NCI-H524 treated with DMSO at 0.1 percent for 48 hours (cell line): ENCODE measurements at regions not wholly inside any gene's neighbourhood (a gene's known extent, or its start where the extent isn't known, plus 50 kb on each side); places are given as distances from the start of the nearest gene placed in this dataset.

Source experiments
- DNase-seq: peaks from one replicate; lab custom pipeline; 2025; lab: John Stamatoyannopoulos, UW

DNA sequence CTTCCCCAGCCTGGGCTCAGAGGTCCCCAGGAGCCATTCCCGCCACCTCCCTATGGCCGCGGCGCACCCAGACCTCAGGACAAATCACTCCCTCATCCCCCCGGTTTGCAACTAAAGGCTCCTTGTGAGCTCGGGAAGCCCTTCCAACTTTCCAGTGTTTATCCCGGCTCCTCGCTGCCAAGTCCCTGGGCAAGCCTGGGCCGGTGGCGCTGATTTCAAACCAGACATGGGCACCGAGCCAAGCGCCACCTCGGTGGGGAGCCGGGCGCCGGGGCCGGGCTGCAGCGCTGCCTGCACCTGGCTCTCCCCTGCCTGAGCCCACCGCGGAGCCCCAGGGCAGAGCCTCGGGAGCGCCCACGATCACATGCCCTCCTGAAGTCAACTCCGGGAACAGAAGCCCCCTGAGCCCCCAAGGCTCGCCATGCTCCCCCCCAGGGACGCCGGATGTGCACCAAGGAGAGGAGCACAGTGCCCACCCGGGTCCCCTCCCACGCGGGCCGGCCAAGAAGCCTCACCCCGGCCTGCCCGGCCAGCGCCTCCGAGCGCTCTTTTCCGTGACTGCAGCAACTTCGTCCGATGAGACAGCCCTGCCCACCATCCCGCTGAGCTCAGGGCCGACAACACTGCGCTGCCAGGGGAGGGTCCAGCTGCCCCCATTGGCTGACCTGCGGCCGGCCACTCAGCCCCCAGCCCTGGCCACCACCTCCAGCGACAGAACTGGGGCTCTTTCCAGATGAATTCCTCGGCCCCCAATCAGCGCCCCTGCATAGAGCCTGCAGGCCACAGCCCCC lies 50.0 kb downstream of the NCOR2 start:
- no peak for DNase-seq

DNA sequence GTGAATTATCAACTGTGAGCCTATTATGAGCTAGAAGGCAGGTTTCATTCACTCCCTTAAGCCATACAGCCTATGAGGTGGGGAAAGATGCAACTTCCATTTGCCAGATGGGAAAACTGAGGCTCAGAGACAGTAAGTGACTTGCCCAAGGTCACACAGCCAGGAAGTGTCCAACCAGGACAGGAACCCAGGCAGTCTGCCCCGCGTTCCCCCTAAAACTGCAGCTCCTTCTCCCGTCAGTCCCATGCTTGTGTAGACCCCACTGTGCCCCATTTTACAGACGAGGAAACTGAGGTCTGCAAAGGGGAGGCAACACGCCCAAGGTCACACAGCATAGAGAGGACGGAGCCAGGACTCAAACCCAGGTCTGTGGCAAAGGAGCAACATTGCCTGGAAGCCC lies 50.6 kb downstream of the NCOR2 start:
- DNase-seq, result no peak

DNA sequence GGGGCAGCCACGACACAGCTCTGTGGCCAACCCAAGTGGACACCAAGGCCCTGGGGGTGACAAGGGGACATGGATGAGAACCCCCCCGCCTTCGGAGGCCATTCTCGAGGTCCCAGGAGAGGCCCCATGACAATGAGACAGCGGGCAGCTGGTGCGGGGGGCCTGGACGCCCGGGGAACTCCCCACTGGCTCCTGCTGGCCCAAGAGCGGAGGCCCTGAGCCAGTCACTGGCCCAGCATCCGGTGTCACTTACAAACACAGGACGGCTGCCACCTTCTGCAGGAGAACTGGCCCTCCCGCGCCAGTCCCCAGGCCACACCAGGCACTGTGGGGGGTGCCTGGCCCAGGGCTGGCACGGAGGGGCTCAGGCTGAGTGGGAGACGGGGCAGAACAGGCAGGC lies 51.4 kb downstream of the NCOR2 start:
- DNase-seq, result no peak

DNA sequence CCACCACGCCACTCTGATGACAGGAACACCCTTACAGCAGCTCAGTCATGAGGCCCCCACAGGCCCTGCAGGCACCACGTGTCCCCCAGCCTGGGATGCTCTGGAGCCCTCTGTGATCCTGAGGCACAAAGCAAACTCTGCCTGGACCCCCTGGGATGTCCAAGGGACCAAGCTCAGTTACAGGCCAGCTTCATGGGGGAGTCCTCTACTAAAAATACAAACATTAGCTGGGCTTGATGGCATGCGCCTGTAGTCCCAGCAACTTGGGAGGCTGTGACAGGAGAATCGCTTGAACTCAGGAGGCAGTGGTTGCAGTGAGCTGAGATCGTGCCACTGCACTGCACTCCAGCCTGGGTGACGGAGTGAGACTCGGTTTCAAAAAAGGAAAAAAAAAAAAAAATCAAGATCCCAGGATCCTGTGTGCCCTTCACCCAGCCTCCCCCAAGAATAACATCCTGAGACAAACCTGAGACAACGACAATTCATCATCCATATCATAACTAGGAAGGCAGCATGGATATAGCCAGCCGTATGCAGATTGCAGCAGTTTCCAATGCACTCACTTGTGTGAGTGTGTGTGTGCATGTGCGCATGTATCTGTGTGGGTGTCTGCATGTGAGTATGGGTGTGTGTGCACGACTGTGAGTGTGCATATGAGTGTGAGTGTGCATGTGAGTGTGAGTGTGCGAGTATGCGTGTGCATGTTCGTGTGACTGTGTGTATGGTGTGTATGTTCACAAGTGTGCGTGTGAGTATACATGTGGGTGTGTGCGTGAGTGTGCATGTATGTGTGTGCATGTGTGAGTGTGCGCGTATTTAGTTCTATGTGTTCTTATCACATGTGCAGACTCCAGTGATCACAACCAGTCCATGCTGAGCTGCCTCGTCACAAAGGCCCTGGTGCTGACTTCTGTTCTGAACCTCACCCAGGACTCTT lies 52.1 kb downstream of the NCOR2 start:
- DNase-seq, result no peak

DNA sequence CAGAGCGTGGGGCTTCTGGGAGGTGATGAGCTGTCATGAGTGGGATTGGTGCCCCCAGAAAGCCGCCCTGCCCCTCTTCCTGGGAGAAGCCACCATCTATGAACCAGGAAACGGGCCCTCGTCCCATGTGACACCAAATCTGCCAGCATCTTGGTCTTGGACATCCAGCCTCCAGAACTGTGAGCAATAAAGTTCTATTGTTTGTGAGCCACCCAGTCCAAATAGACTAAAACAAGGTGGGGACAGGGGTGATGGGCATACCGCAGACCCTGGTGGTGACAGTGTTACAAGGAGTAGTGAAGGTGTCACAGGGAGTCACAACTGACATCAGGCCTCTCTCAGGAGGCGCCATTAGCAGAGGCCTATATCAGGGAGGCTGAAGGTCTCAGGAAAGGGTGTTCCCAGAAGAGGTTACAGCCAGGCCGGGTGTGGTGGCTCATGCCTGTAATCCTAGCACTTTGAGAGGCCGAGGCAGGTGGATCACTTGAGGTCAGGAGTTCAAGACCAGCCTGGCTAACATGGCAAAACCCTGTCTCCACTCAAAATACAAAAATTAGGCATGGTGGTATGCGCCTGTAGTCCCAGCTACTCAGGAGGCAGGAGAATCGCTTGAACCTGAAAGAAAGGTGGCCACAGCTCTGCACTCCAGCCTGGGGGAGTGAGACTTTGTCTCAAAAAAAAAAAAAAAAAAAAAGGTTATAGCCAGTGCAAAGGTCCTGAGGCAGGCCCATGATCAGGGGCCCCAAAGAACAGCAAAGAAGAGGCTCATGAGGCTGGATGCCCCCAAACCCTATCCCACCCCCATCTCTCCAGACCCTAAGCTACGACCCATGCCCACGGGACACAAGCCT lies 53.0 kb downstream of the NCOR2 start:
- no peak for DNase-seq

DNA sequence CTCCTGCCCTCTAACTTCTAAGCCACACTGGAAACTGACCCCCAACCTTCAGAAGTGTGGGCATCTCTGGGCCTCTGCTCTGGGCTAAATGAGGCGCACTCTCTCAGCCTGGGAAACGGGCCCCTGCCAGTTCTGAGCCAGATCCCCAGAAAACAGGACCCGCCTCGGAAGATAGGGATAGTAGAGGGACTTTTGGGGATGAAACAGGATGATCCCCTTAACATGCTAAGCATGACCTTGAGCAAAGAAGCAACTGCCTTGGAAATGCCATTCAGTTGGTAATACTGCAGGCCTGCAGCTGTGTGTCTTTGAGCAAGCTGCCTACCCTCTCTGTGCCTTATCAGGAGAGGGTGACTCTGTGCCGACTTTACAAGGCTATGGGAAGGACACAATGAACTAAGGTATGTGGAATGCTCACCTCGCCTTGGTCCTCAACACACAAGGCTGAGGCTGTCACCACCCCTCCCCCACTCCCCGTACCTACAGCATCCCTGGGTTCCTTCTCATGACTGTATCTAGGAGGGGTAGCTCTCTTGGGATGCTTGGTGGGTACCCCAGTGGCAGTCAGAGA lies 54.0 kb downstream of the NCOR2 start:
- no peak for DNase-seq

DNA sequence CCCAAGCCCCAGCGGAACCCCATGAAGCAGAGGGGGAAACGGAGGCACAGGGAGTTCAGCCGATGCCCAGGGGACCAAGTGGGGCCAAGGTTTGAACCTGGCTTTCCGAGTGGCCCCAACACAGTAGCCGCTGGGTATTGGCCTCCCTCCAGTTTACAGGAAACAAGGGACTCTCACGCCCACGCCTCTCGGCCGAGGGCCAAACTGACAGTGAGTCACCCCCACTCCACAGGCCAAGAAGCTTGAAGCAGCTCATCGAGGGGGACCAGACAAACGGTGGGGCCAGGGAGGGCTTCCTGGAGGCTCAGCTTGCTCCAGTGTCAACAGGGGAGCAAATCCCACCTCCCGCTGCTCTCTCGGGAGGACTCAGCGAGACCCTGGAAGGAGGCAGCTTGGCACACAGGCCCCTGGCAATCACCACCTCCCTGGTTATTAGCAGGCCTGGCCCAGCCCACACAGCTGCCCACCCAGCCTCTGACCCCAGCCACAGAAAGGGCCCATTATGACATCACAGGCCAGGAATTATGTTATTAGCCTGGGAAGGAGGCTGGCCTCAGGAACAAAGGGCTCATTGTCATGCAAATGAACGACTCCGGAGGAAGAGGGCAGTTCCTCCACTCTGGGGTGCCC lies 54.6 kb downstream of the NCOR2 start:
- DNase-seq, result no peak

DNA sequence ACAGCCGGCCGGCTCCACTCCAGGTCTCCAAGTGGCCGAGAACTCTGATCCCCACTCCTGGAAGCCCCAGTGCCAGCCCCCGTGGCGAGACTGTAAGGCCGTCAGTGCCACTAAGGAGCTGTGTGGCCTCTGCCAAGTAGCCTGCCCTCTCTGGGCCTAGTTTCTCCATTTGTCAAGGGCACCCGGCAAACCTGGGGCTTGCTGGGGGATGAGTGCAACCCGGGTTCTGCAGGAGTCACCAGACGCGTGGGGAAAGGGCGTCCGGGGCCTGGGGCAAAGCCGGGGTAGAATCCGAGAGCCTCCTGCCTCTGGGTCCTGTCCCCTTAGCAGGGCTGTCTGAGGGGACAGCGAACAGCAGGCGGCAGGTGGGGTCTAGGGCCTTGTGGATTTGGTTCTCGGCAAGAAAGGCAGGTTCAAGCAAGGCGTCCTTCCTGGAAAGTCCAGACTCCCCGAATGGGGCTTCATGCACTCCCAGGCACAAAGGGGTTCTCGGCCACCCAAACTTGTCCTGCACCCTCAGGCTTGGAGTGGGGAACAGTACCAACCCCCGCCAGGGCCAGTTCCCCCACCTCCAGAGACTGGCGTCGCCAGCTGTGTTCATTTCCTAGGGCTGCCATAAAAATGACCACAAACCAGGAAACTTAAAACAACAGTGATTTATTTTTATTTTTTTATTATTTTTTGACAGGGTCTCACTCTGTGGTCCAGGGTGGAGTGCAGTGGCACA lies 56.0 kb downstream of the NCOR2 start:
- no peak for DNase-seq

DNA sequence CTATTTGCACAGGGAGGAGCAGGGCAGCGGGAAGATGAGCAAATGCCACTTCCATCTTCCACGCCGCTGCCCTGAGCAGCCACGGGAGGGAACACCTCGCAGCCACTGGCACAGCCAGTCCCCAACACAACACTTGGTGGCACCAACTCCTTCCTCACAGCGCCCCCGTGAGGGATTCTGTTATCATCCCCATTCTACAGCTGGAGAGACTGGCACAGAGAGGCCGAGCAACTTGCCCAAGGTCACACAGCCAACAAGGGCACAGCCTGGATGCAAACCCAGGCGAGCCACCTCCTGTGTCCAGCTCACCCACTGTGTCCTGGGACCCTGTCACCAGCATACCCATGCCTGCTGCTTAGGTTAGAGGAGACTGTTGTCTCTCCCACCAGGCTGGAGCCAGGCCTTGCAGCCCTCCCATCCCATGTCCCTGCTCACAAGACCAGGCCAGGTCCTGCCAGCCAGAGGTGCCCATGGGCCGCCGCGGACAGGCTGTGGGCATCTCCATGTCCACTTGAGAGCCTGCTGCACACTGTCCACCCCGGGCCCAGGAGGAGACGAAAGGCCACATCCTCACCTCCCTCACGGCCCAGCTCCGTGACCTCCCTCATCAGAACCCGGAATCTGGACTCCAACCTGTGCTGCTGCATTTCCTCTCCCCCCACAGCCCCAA lies 57.0 kb downstream of the NCOR2 start:
- no peak for DNase-seq

DNA sequence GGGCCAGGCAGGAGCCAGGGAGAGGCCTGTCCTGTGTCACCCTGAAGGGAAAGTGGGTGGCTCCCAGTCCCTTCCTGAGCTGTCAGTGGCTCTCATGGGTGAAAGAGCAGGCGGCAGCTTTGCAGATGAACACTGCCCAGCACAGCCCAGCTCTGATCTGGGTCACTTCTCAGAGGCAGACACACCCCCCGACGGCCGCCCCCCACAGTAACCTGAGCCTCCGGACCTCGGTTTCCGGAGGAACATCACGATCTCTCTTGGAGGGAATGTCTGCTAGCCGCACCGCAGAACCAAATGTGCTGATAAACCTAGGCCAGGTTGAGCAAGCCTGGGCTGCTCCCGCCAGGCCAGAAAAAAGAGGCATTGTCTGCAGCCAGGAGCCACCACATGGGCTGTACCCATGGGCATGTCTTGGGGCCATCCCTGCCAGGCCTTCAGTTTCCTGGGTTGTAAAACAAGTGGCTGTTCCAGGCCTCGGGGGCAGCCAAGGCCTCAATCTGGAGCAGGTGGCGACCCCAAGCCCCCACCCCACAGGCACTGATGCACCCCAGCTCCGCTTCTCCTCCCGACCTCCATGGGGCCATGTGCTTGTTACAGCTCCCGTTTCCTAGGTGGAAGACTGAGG lies 57.6 kb downstream of the NCOR2 start:
- no peak for DNase-seq

DNA sequence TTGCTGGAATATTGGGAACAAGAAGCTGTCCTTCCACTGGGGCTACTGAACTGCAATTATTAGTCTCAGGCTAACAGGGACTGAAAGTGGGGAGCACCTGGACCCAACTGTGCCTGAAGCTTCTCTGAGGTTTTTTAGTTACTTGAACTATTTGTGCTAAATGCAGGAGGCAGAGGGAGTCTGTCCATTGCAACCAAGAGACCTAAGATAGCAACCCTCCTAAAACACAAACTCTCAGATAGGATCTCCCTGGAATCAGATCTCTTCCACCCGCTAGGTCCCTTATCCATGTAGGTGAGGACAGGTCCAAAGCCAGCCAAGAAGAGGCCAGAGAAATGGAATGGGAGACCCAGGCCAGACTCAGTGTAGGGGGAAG lies 58.1 kb downstream of the NCOR2 start:
- no peak for DNase-seq

DNA sequence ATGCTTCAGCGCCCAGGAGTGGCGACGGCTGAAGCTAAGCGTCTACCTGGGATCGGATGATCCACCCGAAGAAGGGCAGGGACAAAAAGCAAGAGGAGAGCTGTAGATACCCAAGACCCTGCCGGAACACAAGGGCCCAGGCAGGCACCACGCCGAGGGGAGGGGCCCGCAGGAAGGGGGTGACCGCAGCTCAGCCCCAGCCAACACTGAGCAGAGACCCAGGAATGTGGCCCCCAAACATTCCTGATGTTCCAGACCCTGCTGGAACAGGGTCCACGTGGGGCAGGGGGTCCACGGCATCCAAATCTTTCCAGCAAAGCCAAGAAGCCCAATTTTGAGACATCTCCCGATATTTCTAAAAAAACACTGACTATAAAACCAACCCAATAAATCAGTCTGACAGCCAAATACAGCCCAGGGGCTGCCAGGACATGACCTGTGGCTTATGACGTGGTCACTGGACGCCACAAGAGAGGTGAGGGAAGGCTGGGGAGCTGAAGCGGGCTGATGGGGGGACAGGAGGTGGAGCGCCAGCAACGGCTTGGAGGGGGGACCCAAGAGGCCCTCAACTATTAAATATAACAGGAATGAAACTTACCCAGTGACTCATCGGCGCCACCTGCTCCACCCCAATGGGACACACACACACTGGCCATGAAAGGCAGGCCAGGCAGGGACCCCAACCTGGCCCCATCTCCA lies 58.9 kb downstream of the NCOR2 start:
- no peak for DNase-seq

DNA sequence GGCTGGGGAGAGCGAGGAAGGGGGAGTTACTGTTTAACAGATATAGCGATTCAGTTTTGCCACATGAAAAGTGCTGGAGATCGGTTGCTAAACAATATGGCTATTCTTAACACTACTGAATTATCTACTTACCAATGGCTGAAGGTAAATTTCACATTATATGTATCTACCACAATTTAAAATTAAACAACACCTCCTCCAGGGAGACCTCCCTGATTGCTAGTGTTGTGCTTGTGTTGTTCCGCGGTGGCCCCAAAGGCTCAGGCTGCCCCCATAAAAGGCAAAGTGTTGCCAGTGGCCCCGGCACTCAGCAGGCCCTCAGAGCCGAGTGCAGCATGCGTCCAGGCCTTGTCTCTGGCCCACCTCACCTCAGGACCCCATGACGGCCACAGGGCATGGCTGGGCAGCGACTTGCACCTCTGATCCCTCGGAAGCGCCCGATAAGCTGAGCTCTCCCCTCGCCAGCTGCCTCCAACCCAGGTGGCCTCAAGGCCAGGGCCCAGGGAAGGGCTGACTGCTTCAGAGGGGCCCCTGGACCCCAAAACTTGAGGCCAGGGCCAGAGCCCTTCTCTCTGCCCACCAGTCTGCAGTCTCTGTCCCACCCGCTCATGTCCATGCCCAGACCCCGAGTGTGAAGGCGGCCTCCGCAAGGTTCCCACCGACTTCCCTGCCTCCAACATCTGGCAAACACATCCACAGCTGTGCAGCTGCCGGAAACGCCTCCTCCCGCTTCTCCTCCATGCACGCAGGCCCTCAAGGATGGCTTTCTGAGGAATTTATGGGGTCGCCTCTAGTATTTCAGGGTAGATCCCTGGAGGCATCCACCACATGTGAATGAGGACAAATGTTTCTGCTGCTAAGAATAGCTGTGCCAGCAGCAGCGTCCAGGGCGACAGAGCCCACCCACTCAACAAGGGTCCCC lies 60.0 kb downstream of the NCOR2 start:
- DNase-seq, result no peak

DNA sequence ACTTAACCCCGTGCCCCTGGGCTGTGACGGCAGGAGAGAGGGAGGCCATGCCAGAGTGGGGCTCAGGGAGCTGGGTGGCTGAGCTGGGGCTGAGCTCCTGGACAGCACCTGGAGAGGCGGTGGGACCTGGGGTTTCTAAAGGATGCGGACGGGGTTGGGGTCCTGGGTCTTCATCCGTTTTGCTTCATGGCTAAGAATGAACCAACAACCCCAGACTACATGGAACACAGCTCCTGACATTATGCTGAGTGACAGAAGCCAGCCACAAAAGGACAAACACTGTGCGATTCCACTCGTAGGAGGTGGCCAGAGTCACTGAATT lies 60.6 kb downstream of the NCOR2 start:
- no peak for DNase-seq

DNA sequence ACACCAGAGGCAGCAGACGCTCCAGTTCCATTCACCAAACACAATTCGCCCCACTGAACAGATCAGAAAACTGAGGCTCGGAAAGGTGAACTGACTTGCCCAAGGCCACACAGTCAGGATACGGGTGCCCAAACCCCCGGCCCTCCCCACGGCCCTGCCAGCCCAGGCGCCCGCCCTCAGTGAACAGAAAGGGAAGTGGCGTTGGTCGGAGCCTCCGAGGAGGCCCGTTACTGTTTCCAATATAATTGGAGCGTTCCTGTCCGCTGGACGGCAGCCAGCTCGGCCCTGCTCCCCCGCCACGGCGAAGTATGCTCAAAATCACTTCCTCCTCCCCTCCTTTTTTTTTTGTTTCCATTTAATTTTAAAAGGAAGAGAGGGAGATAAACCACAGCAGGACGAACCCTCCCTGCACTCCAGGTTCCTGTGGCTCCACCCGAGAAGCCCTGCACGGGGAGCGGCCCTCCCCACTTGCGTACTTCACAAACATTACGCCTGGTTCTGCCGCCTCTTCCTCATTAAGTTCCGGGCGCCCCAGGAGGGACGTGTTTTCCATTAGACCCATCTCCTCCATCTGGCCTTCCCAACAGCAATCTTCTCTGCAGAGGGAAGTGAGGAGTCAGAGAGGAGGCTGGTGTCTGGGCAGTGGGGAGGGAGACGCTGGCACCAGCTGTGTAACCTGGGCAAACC lies 61.1 kb downstream of the NCOR2 start:
- peak; percentile 77 for DNase-seq

DNA sequence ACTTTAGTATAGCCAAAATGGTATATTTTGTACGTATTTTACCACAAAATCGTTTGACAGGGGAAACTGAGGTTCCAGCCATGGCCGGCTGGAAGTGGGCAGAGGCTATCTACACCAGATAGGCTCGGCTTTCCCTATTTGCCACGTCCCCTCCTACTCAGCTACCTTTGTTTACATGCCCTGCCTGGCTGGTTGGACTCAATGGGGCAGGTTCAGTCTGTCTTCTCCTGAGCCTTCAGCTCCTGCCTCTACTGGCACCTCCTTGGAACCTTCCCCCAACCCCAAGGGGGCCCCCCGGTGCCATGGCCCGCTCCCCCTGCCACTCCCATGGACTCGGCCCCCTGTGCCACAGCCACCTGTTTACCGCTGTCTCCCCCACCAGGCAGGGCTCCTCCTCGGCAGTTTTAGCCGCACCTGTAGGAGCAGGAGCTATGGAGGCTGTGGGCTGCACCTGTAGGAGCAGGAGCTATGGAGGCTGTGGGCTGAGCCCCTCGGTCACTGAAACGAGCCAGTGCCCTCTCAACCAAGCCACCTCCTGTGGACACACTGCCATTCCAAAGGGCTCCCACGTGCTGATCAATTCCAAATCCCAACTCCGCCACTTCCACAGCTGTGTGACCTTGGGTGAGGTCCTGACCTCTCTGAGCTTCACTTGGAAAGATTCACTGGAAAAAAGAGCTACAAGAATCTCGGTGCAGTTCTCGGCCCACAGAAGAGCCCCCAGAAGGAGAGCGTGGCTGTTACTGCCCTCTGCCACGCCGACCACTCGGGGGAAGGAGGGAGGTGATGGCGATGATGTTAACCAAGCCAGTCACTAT lies 62.2 kb downstream of the NCOR2 start:
- DNase-seq, result no peak
